HepG2 (cell line): ENCODE measurements at regions not wholly inside any gene's neighbourhood (a gene's known extent, or its start where the extent isn't known, plus 50 kb on each side); places are given as distances from the start of the nearest gene placed in this dataset.

Experiments
- ATAC-seq: fragments of 200-7000 bp; cut with Tn5 transposase; 3 replicates; pipeline ENCODE4 v1.9.1; 2020; ENCODE audit warnings: mild to moderate bottlenecking, moderate library complexity
- BruUV-seq: library from RNA; stranded (reverse); fragments of 400-500 nt; replicated peaks from 2 replicates; lab custom pipeline; 2021; lab: Mats Ljungman, UMichigan
- CTCF ChIA-PET: fragments of 300-600 bp; formaldehyde crosslinking; extraction: SDS; loops from one replicate; lab custom pipeline; 2021; ENCODE audit warnings: low total read pairs, inconsistent platforms, low intra/inter-chr PET ratio; lab: Yijun Ruan, JAX
- POLR2A ChIA-PET: fragments of 350-600 bp; sonication (Branson Sonifier 250); formaldehyde crosslinking; loops from one replicate; lab custom pipeline; 2020; ENCODE audit warnings: antibody characterized with exemption, inconsistent platforms; lab: Yijun Ruan, JAX
- DNase-seq: peaks from one replicate; pipeline ENCODE4 v3.0.0-alpha.2; 2015; ENCODE audit warnings: low spot score
- FAIRE-seq: peaks from 3 replicates; lab custom pipeline; 2011; peaks lifted over from hg19 to GRCh38; lab: Jason Lieb, UNC
- H2AFZ ChIP-seq: one replicate; pipeline ENCODE4 v1.6.1; 2011; ENCODE audit warnings: low read length, inconsistent platforms
- H3K27ac ChIP-seq: fragments of 300-600 bp; 3 replicates; pipeline ENCODE4 v1.8.0; 2011; ENCODE audit warnings: mixed run types, mild to moderate bottlenecking, mixed read lengths, low read length, inconsistent platforms; ENCODE audit not compliant: insufficient read depth; ENCODE audit errors: extremely low read length
- H3K27me3 ChIP-seq, 2 experiments: fragments of 200-600 bp in 1 of 2; 2 replicates in 1 of 2; 3 replicates in 1 of 2; pipeline versions ENCODE4 v1.6.0 to v1.8.0; 2011; ENCODE audit warnings: low read length in 2 of 2, mild to moderate bottlenecking in 2 of 2, moderate library complexity in 2 of 2, inconsistent platforms in 1 of 2; ENCODE audit not compliant: insufficient read depth in 2 of 2, control insufficient read depth in 1 of 2
- H3K36me3 ChIP-seq, 2 experiments: fragments of 200-600 bp in 1 of 2; replicated peaks in 1 of 2; 2 replicates in 1 of 2; 3 replicates in 1 of 2; pipeline versions ENCODE4 v1.5.1 to v1.8.0; 2011; ENCODE audit warnings: low read length in 2 of 2, inconsistent platforms in 1 of 2; ENCODE audit not compliant: insufficient read depth in 2 of 2, control insufficient read depth in 1 of 2
- H3K4me1 ChIP-seq: 2 replicates; pipeline ENCODE4 v1.5.1; 2012; ENCODE audit warnings: low read length, inconsistent platforms; ENCODE audit not compliant: insufficient read depth
- H3K4me2 ChIP-seq: 2 replicates; pipeline ENCODE4 v1.6.0; 2011; ENCODE audit warnings: low read depth, low read length, inconsistent platforms
- H3K4me3 ChIP-seq, 3 experiments: fragments of 200-600 bp in 1 of 3; sonication (generic), shearing (Covaris generic) in 1 of 3; replicated peaks in 1 of 3; 2 replicates each; pipeline ENCODE4 v1.5.1; 2011 to 2016; ENCODE audit warnings: low read length in 3 of 3, inconsistent platforms in 2 of 3, low read depth in 2 of 3, mild to moderate bottlenecking in 2 of 3, control low read depth in 1 of 3, mixed read lengths in 1 of 3; ENCODE audit not compliant: insufficient read depth in 1 of 3
- H3K79me2 ChIP-seq: one replicate; pipeline ENCODE4 v1.6.1; 2011; ENCODE audit warnings: low read length, inconsistent platforms; ENCODE audit not compliant: insufficient read depth
- H3K9ac ChIP-seq: 2 replicates; pipeline ENCODE4 v1.6.0; 2011; ENCODE audit warnings: mild to moderate bottlenecking, low read depth, low read length, inconsistent platforms; ENCODE audit not compliant: insufficient read depth
- H3K9me3 ChIP-seq: 2 replicates; pipeline ENCODE4 v1.5.1; 2012; ENCODE audit warnings: mild to moderate bottlenecking, low read length
- H4K20me1 ChIP-seq: 2 replicates; pipeline ENCODE4 v1.6.0; 2011; ENCODE audit warnings: inconsistent platforms, mild to moderate bottlenecking, low read length, moderate library complexity; ENCODE audit not compliant: insufficient read depth
- AKAP8 ChIP-seq: sonication (generic); formaldehyde crosslinking; IDR thresholded peaks from 2 replicates; pipeline ENCODE4 v1.5.1; 2020; ENCODE audit warnings: mild to moderate bottlenecking, missing genetic modification reagents
- E2F5 ChIP-seq: sonication (generic); formaldehyde crosslinking; conservative IDR thresholded peaks from 2 replicates; pipeline ENCODE4 v1.4.0; 2020; ENCODE audit warnings: missing genetic modification reagents
- MEIS1 ChIP-seq: sonication (generic); formaldehyde crosslinking; IDR thresholded peaks from 2 replicates; pipeline ENCODE4 v1.9.0; 2021; ENCODE audit warnings: mild to moderate bottlenecking, missing genetic modification reagents, moderate library complexity, borderline replicate concordance
- SNAI1 ChIP-seq: sonication (generic); formaldehyde crosslinking; IDR thresholded peaks from 2 replicates; pipeline ENCODE4 v1.5.0; 2020; ENCODE audit warnings: mild to moderate bottlenecking, missing genetic modification reagents, borderline replicate concordance
- THRA ChIP-seq: sonication (generic); formaldehyde crosslinking; IDR thresholded peaks from 2 replicates; pipeline ENCODE4 v1.4.0; 2020; ENCODE audit warnings: missing genetic modification reagents, borderline replicate concordance
- ZBTB2 ChIP-seq: sonication (generic); formaldehyde crosslinking; IDR thresholded peaks from 2 replicates; pipeline ENCODE4 v1.8.0; 2022; ENCODE audit warnings: low read depth, missing genetic modification reagents
- ZNF891 ChIP-seq: sonication (generic); formaldehyde crosslinking; IDR thresholded peaks from 2 replicates; pipeline ENCODE4 v1.5.0; 2020; ENCODE audit warnings: mild to moderate bottlenecking, missing genetic modification reagents
- WGBS: methylation state at CpG from one replicate; pipeline ENCODE4 v1.1.6; 2017; ENCODE audit warnings: low lambda C conversion rate; 5-methylcytosine and 5-hydroxymethylcytosine counted together
- in situ Hi-C: cut with HindIII; loops from 2 replicates; pipeline ENCODE4 v1.10.0; 2017; ENCODE audit warnings: low pct_unique_long_range_greater_than_20kb; ENCODE audit not compliant: extremely low pct_ligation_motif_present
- intact Hi-C: fragments of 100-400 bp; cut with micrococcal nuclease; formaldehyde crosslinking; loops from one replicate; pipeline ENCODE4 v1.10.0; 2022; ENCODE audit not compliant: unreplicated experiment

DNA sequence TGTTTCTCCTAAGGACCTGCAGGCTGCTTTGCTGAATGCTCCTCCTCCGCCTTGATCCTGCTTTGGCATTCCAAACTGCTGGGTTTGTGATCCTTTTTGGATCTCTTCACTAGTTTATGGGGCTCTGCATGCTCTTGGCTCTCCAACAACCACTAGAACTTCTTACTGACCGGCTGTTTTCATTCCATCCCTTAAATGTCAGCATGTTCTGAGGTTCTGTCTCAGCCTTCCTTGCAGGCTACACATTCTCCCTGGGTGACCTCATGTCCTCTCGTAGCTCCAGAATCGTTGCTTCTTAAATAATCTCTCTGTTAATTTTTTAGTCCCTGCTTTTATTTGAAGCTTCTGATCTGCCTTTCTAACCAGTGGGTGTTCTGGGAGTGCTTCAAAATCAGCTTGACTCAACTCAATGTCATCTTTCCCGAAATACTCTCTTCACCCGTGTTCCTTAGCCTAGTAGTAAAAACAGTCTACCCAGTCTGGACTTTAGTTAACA lies 119.0 kb upstream of the HS3ST2 start:
- no peak for ATAC-seq
- POLR2A ChIA-PET: no interaction called here
- in situ Hi-C loops: loop anchor here (5.0 kb wide), 1 partner anchor 1113 kb away; no protein-coding TSS in a partner anchor

More for the DNA sequence above, 119.0 kb upstream of the HS3ST2 start:
- WGBS: 7% methylated on average over 6 of the region's 6 CpGs
- Histone ChIP-seq H3K79me2 (no peaks in the 10 kb centered on the region), H4K20me1 (no peaks in the 10 kb centered on the region), H3K27ac (no peak overlapping the region), H3K4me2 (no peak overlapping the region), H3K9me3 (no peaks in the 10 kb centered on the region), H3K4me1 (no peaks in the 10 kb centered on the region), H3K9ac (no peak overlapping the region), H3K36me3 (no peaks in the 10 kb centered on the region), H2AFZ (no peak overlapping the region)
- BruUV-seq: no TSS peak
- CTCF ChIA-PET: no interaction called here
- FAIRE-seq (no peak), DNase-seq (no peak)
- intact Hi-C loops: loop anchor here (5.0 kb wide), 1 partner anchor 38 kb away; no protein-coding TSS in a partner anchor
- 0 out of 2 replicates have a peak, but pooled peaks have one; percentile 41 for TF ChIP-seq SNAI1 (CRISPR knock-in tag)
- no peak for TF ChIP-seq MEIS1 (CRISPR knock-in tag)
- TF ChIP-seq ZBTB2: 0 out of 2 replicates have a peak, but pooled peaks have one; percentile 29
- TF ChIP-seq AKAP8 (CRISPR knock-in tag): no peak
- TF ChIP-seq E2F5 (CRISPR knock-in tag): no peak
- no peak for TF ChIP-seq THRA (CRISPR knock-in tag)
- no peak for TF ChIP-seq ZNF891 (CRISPR knock-in tag)
- TF ChIP-seq, all 625 proteins: peak for 2
- H3K4me3 ChIP-seq: no peak overlapping the region
- peaks cover 0 to 21% of the 10 kb centered on the region in 2 experiments; a peak in 3 of 5 replicates for H3K27me3 ChIP-seq
